ENCODE measurements at regions not wholly inside any gene's neighbourhood (a gene's known extent, or its start where the extent isn't known, plus 50 kb on each side); places are given as distances from the start of the nearest gene placed in this dataset.

DNA sequence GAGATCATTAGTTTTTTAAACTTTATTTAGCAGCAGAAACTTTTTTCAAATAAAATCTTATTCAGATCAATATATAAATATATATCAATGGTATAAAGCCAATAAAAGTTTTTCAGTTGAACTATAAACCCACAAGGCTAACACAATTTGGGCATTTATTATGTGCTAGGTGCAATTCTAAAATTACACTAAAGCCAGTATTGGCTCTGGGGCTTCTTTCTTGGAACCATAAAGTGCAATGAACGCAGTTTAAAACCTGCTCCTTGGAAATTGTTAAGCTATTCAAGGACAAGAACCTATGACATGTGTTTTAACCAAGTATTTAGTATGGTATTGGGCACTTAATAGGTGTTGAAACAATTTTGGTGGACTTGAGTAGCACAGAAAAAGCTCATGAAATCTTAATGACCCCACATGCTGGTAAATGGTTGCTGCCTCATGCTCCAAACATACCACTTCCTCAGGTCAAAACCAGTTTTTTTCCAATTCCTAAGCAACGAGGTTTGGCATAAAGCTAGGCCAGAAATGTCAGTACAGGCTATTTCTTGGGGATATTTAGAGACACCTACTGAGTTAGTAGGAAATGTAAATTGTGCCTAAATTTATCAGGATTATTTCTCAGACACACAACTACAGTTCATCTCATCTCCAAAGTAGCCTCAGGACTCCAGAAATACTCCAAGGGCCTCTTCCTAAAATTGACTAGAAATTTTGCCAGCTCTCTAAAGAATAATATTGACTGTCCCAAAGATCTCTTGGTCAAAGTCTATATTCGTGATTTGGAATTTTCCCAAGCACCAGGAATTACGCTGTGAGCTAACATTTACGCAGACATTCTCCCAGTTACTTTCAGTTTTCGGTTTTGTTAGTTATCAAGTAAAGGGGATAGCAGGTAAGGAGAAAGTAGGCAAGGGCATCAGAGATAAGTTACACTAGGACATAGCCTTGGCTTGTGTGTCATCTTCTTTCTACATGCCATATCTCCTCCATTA lies 90.9 kb upstream of the LGSN start:
- TF ChIP-seq Cebpa-rat (IDR thresholded peaks at IDR 0.05) = no peak
- no peak overlapping the region for H3K4me3 ChIP-seq
- H3K9me3 ChIP-seq (replicated peaks in 1 of 11) = no peaks in the 10 kb centered on the region
- H3K4me1 ChIP-seq = no peaks in the 10 kb centered on the region
- no peak overlapping the region for H3K9ac ChIP-seq
- H3K4me2 ChIP-seq = no peak overlapping the region
- H3K27ac ChIP-seq = no peak overlapping the region
- H4K20me1 ChIP-seq = no peaks in the 10 kb centered on the region
- no peaks in the 10 kb centered on the region for H3K36me3 ChIP-seq
- H3K27me3 ChIP-seq = no peaks in the 10 kb centered on the region

DNA sequence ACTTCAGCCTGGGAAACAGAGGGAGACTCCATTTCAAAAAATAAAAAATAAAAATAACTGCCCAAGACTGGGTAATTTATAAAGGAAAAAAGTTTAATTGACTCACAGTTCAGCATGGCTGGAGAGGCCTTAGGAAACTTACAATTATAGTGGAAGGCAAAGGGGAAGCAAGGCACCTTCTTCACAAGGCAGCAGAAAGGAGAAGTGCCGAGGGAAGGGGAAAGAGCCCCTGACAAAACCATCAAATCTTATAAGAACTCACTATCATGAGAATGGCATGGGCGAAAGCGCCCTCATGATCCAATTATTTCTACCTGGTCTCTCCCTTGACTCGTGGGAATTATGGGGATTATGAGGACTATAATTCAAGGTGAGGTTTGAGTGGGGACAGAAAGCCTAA lies 95.5 kb upstream of the LGSN start:
- Histone ChIP-seq H3K27ac (no peak overlapping the region), H4K20me1 (no peaks in the 10 kb centered on the region), H3K27me3 (no peaks in the 10 kb centered on the region), H3K4me3 (no peak overlapping the region), H3K4me1 (peaks cover 0 to 6% (median 0%) of the 10 kb centered on the region in 10 experiments; a peak in 5 of 20 replicates), H3K9me3 (replicated peaks in 1 of 11) (peaks cover 0 to 9% (median 0%) of the 10 kb centered on the region in 11 experiments; a peak in 4 of 22 replicates), H3K4me2 (no peak overlapping the region), H3K9ac (no peak overlapping the region), H3K36me3 (no peaks in the 10 kb centered on the region)
- no peak for TF ChIP-seq Cebpa-rat (IDR thresholded peaks at IDR 0.05)

DNA sequence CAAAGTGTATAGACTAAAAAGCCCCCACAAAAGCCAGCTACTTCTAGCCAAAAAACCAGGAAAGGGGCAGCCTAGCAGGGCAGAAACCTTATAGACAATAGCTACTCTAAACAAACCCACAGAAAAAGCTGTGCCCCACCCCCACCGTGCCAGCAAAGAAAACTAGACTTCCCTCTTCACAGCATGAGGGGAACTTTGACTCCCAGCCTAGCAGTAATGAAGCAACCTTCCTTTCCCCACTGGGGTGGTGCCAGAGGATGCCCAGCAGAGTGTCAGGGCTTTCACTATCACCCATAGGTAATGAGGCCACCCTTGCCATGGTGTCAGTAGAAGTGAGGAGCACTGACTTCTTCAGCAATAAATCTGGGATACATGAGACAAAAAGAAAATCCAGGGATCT lies 99.0 kb upstream of the LGSN start:
- peaks cover 0 to 6% (median 0%) of the 10 kb centered on the region in 10 experiments; a peak in 5 of 20 replicates for H3K4me1 ChIP-seq
- H3K27me3 ChIP-seq = no peaks in the 10 kb centered on the region
- no peak overlapping the region for H3K9ac ChIP-seq
- TF ChIP-seq Cebpa-rat (IDR thresholded peaks at IDR 0.05) = no peak
- H3K4me2 ChIP-seq = peak overlapping the region in 3 of 11 experiments; percentile 8 to 20 (median 13); a peak in 3 of 22 replicates
- no peak overlapping the region for H3K4me3 ChIP-seq
- no peaks in the 10 kb centered on the region for H4K20me1 ChIP-seq
- peaks cover 6 to 22% (median 10%) of the 10 kb centered on the region in 11 experiments; a peak in 14 of 22 replicates for H3K9me3 ChIP-seq (replicated peaks in 1 of 11)
- no peak overlapping the region for H3K27ac ChIP-seq
- no peaks in the 10 kb centered on the region for H3K36me3 ChIP-seq

DNA sequence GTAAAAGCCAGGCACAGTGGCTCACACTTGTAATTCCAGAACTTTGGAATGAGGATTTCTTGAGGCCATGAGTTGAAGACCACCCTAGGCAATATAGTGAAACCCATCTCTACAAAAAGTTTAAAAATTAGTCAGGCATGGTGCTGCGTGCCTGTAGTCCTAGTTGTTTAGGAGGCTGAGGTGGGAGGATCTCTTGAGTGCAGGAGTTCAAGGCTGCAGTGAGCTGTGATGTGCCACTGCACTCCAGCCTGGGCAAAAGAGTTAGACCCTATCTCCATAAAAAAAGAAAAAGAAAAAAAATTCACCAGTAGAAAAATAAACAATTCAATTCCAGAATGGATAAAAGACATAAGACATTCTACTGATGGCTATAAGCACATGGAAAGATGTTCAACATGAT lies 104.9 kb upstream of the LGSN start:
- TF ChIP-seq Cebpa-rat (IDR thresholded peaks at IDR 0.05) = no peak
- peaks cover 6 to 21% (median 10%) of the 10 kb centered on the region in 11 experiments; a peak in 13 of 22 replicates for H3K9me3 ChIP-seq (replicated peaks in 1 of 11)
- no peak overlapping the region for H3K9ac ChIP-seq
- H3K36me3 ChIP-seq = no peaks in the 10 kb centered on the region
- no peak overlapping the region for H3K4me2 ChIP-seq
- no peak overlapping the region for H3K4me3 ChIP-seq
- H3K27me3 ChIP-seq = no peaks in the 10 kb centered on the region
- no peak overlapping the region for H3K27ac ChIP-seq
- no peaks in the 10 kb centered on the region for H3K4me1 ChIP-seq
- no peaks in the 10 kb centered on the region for H4K20me1 ChIP-seq

DNA sequence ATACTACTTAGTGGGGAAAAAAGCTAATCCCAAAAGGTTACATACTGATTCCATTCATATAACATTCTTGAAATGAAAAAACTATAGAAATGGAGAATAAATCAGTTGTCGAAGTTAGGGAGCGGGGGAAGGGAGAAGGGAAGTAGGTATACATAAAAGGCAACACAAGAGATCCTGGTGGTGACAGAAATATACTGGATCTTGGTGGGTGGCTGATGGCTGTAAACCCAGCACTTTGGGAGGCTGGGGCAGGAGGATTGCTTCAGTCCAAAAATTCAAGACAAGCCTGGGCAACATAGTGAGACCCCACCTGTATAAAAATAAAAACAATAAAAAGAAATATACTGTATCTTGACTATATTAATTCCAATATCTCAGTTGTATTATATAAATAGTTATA lies 105.7 kb upstream of the LGSN start:
- Histone ChIP-seq H3K36me3 (no peaks in the 10 kb centered on the region), H3K4me3 (no peak overlapping the region), H3K27ac (no peak overlapping the region), H3K4me1 (no peaks in the 10 kb centered on the region), H3K9ac (no peak overlapping the region), H3K9me3 (replicated peaks in 1 of 11) (peaks cover 5 to 15% (median 7%) of the 10 kb centered on the region in 11 experiments; a peak in 13 of 22 replicates), H3K4me2 (no peak overlapping the region), H4K20me1 (no peaks in the 10 kb centered on the region), H3K27me3 (no peaks in the 10 kb centered on the region)
- no peak for TF ChIP-seq Cebpa-rat (IDR thresholded peaks at IDR 0.05)

DNA sequence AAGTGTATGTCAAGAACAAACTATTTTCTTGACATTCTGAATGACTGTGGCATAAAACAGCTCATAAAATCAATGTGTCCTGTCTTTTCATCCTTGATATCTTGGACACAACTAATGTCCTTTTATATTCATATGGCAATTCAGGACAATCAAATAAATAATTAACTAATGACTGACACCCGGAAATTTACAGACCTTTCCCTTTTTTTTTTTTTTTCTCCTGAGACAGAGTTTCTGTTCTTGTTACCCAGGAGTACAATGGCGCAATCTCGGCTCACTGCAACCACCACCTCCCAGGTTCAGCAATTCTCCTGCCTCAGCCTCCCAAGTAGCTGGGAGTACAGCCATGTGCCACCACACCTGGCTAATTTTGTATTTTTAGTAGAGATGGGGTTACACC lies 107.1 kb upstream of the LGSN start:
- no peak overlapping the region for H3K9ac ChIP-seq
- H4K20me1 ChIP-seq = no peaks in the 10 kb centered on the region
- no peak overlapping the region for H3K4me3 ChIP-seq
- no peaks in the 10 kb centered on the region for H3K4me1 ChIP-seq
- H3K4me2 ChIP-seq = no peak overlapping the region
- H3K36me3 ChIP-seq = no peaks in the 10 kb centered on the region
- no peak overlapping the region for H3K27ac ChIP-seq
- no peak for TF ChIP-seq Cebpa-rat (IDR thresholded peaks at IDR 0.05)
- H3K27me3 ChIP-seq = no peaks in the 10 kb centered on the region
- peaks cover 0 to 11% (median 5%) of the 10 kb centered on the region in 11 experiments; a peak in 13 of 22 replicates for H3K9me3 ChIP-seq (replicated peaks in 1 of 11)

DNA sequence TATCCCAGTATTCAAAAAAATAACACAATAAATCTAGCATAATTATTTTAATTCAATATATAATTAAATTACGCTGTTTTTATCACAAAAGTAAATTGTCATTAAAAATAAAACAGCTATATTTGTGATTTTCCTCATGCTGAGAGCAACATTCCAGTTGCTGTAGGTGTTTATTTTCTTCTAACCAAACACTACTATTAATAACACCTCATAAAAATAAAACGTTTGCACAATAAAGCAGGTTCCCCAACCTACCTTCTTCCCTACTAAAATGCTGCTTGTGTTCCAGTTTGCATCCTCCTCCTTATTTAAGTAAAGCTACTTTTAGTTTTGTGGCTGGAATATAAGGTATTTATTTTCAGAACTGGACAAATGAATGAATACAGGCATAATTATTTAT lies 108.2 kb upstream of the LGSN start:
- H3K27me3 ChIP-seq = no peaks in the 10 kb centered on the region

DNA sequence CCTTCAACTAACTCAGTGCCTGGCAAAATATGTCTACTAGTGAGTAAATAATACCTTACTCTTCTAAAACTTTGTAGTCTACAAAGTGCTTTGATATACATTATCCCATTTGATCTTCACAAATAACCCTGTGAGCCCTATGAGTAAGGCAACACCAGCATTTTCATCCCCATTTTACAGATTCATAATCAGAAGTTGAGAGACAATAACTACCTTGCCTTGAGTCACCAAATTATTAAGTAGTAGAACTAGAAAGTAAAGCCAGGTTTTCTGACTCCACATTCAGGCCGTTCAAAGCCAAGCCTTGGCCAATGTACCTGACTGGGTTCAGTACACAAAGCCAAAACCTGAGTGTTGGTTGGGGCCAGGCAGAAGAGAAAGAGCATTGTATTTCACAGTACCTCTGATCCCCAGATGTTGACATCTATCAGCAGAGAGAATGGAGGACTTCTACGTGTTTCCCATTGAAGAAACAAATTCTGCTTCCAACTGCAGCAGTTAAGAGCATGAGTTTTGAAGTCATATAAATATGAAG lies 111.3 kb upstream of the LGSN start:
- H3K27ac ChIP-seq = no peak overlapping the region
- H3K9ac ChIP-seq = no peak overlapping the region
- H3K36me3 ChIP-seq = no peaks in the 10 kb centered on the region
- H3K4me3 ChIP-seq = no peak overlapping the region
- no peaks in the 10 kb centered on the region for H3K9me3 ChIP-seq (replicated peaks in 1 of 11)
- no peaks in the 10 kb centered on the region for H3K27me3 ChIP-seq
- no peaks in the 10 kb centered on the region for H4K20me1 ChIP-seq
- no peak for TF ChIP-seq Cebpa-rat (IDR thresholded peaks at IDR 0.05)
- H3K4me2 ChIP-seq = no peak overlapping the region
- H3K4me1 ChIP-seq = no peaks in the 10 kb centered on the region

More for the DNA sequence above, 108.2 kb upstream of the LGSN start:
- Histone ChIP-seq H3K4me2 (no peak overlapping the region), H3K36me3 (no peaks in the 10 kb centered on the region), H3K4me1 (no peaks in the 10 kb centered on the region), H4K20me1 (no peaks in the 10 kb centered on the region), H3K9me3 (replicated peaks in 1 of 11) (peaks cover 0 to 5% (median 3%) of the 10 kb centered on the region in 11 experiments; a peak in 10 of 22 replicates), H3K4me3 (no peak overlapping the region), H3K9ac (no peak overlapping the region), H3K27ac (no peak overlapping the region)
- no peak for TF ChIP-seq Cebpa-rat (IDR thresholded peaks at IDR 0.05)

DNA sequence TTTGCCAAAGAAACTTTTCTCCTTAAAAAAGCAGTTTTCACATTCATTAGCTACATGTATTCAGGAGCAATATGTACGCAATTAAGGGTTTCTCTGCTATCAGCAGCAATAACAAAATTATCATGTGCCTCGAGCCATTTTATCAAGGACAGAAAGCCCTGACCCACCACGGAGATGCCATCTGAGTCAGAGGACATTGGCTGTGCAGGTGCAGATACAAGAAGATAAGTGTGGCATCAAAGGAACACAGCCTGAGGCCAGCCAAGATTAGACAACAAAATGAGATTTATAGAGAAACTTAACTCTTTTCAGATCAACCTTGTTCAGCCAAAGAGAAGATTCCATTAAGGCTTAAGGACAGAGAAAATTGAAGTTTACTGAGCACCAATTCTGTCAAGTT lies 115.2 kb upstream of the LGSN start:
- Histone ChIP-seq H3K4me3 (no peak overlapping the region), H3K27ac (no peak overlapping the region), H3K4me2 (no peak overlapping the region), H3K36me3 (no peaks in the 10 kb centered on the region), H3K9ac (no peak overlapping the region), H3K9me3 (replicated peaks in 1 of 11) (no peaks in the 10 kb centered on the region), H3K4me1 (no peaks in the 10 kb centered on the region), H4K20me1 (no peaks in the 10 kb centered on the region), H3K27me3 (no peaks in the 10 kb centered on the region)
- TF ChIP-seq Cebpa-rat (IDR thresholded peaks at IDR 0.05) = no peak
